HepG2 (cell line): ENCODE measurements at regions not wholly inside any gene's neighbourhood (a gene's known extent, or its start where the extent isn't known, plus 50 kb on each side); places are given as distances from the start of the nearest gene placed in this dataset.
A peak's percentile ranks its signal among the peaks of the same experiment; 100 is the strongest.

Experiments used
- ATAC-seq: fragments of 200-7000 bp; cut with Tn5 transposase; 3 replicates; pipeline ENCODE4 v1.9.1; 2020; ENCODE audit warnings: mild to moderate bottlenecking, moderate library complexity
- BruUV-seq: library from RNA; stranded (reverse); fragments of 400-500 nt; replicated peaks from 2 replicates; lab custom pipeline; 2021; lab: Mats Ljungman, UMichigan
- CTCF ChIA-PET: fragments of 300-600 bp; formaldehyde crosslinking; extraction: SDS; loops from one replicate; lab custom pipeline; 2021; ENCODE audit warnings: low total read pairs, inconsistent platforms, low intra/inter-chr PET ratio; lab: Yijun Ruan, JAX
- POLR2A ChIA-PET: fragments of 350-600 bp; sonication (Branson Sonifier 250); formaldehyde crosslinking; loops from one replicate; lab custom pipeline; 2020; ENCODE audit warnings: antibody characterized with exemption, inconsistent platforms; lab: Yijun Ruan, JAX
- DNase-seq: peaks from one replicate; pipeline ENCODE4 v3.0.0-alpha.2; 2015; ENCODE audit warnings: low spot score
- FAIRE-seq: peaks from 3 replicates; lab custom pipeline; 2011; peaks lifted over from hg19 to GRCh38; lab: Jason Lieb, UNC
- H2AFZ ChIP-seq: one replicate; pipeline ENCODE4 v1.6.1; 2011; ENCODE audit warnings: low read length, inconsistent platforms
- H3K27ac ChIP-seq: fragments of 300-600 bp; 3 replicates; pipeline ENCODE4 v1.8.0; 2011; ENCODE audit warnings: mixed run types, mild to moderate bottlenecking, mixed read lengths, low read length, inconsistent platforms; ENCODE audit not compliant: insufficient read depth; ENCODE audit errors: extremely low read length
- H3K27me3 ChIP-seq, 2 experiments: fragments of 200-600 bp in 1 of 2; 2 replicates in 1 of 2; 3 replicates in 1 of 2; pipeline versions ENCODE4 v1.6.0 to v1.8.0; 2011; ENCODE audit warnings: low read length in 2 of 2, mild to moderate bottlenecking in 2 of 2, moderate library complexity in 2 of 2, inconsistent platforms in 1 of 2; ENCODE audit not compliant: insufficient read depth in 2 of 2, control insufficient read depth in 1 of 2
- H3K36me3 ChIP-seq, 2 experiments: fragments of 200-600 bp in 1 of 2; replicated peaks in 1 of 2; 2 replicates in 1 of 2; 3 replicates in 1 of 2; pipeline versions ENCODE4 v1.5.1 to v1.8.0; 2011; ENCODE audit warnings: low read length in 2 of 2, inconsistent platforms in 1 of 2; ENCODE audit not compliant: insufficient read depth in 2 of 2, control insufficient read depth in 1 of 2
- H3K4me1 ChIP-seq: 2 replicates; pipeline ENCODE4 v1.5.1; 2012; ENCODE audit warnings: low read length, inconsistent platforms; ENCODE audit not compliant: insufficient read depth
- H3K4me2 ChIP-seq: 2 replicates; pipeline ENCODE4 v1.6.0; 2011; ENCODE audit warnings: low read depth, low read length, inconsistent platforms
- H3K4me3 ChIP-seq, 3 experiments: fragments of 200-600 bp in 1 of 3; sonication (generic), shearing (Covaris generic) in 1 of 3; replicated peaks in 1 of 3; 2 replicates each; pipeline ENCODE4 v1.5.1; 2011 to 2016; ENCODE audit warnings: low read length in 3 of 3, inconsistent platforms in 2 of 3, low read depth in 2 of 3, mild to moderate bottlenecking in 2 of 3, control low read depth in 1 of 3, mixed read lengths in 1 of 3; ENCODE audit not compliant: insufficient read depth in 1 of 3
- H3K79me2 ChIP-seq: one replicate; pipeline ENCODE4 v1.6.1; 2011; ENCODE audit warnings: low read length, inconsistent platforms; ENCODE audit not compliant: insufficient read depth
- H3K9ac ChIP-seq: 2 replicates; pipeline ENCODE4 v1.6.0; 2011; ENCODE audit warnings: mild to moderate bottlenecking, low read depth, low read length, inconsistent platforms; ENCODE audit not compliant: insufficient read depth
- H3K9me3 ChIP-seq: 2 replicates; pipeline ENCODE4 v1.5.1; 2012; ENCODE audit warnings: mild to moderate bottlenecking, low read length
- H4K20me1 ChIP-seq: 2 replicates; pipeline ENCODE4 v1.6.0; 2011; ENCODE audit warnings: inconsistent platforms, mild to moderate bottlenecking, low read length, moderate library complexity; ENCODE audit not compliant: insufficient read depth
- FOSL2 ChIP-seq: sonication (generic); formaldehyde crosslinking; IDR thresholded peaks from 2 replicates; pipeline ENCODE4 v1.4.0; 2020; ENCODE audit warnings: missing genetic modification reagents
- GATAD1 ChIP-seq: IDR thresholded peaks from 2 replicates; pipeline ENCODE4 v1.6.1; 2016; ENCODE audit warnings: missing genetic modification reagents, missing compliant biosample characterization
- GATAD2A ChIP-seq: IDR thresholded peaks from 2 replicates; pipeline ENCODE4 v1.6.1; 2016
- HMG20B ChIP-seq: conservative IDR thresholded peaks from 2 replicates; pipeline ENCODE4 v1.6.1; 2016; ENCODE audit warnings: missing genetic modification reagents, missing compliant biosample characterization
- MEF2D ChIP-seq: sonication (generic); formaldehyde crosslinking; IDR thresholded peaks from 2 replicates; pipeline ENCODE4 v1.5.1; 2020; ENCODE audit warnings: mild to moderate bottlenecking, missing genetic modification reagents
- NR2F6 ChIP-seq, 2 experiments: IDR thresholded peaks; 2 replicates each; pipeline ENCODE4 v1.6.1; 2016; ENCODE audit warnings: antibody characterized with exemption in 1 of 2, mild to moderate bottlenecking in 1 of 2
- SETDB1 ChIP-seq: sonication (generic); formaldehyde crosslinking; IDR thresholded peaks from 2 replicates; pipeline ENCODE4 v1.5.1; 2020; ENCODE audit warnings: missing genetic modification reagents, mild to moderate bottlenecking, borderline replicate concordance
- SMAD3 ChIP-seq: sonication (generic); formaldehyde crosslinking; IDR thresholded peaks from 2 replicates; pipeline ENCODE4 v1.4.0; 2020; ENCODE audit warnings: missing genetic modification reagents
- ZNF225 ChIP-seq: sonication (generic); formaldehyde crosslinking; IDR thresholded peaks from 2 replicates; pipeline ENCODE4 v1.4.0; 2020; ENCODE audit warnings: mild to moderate bottlenecking, missing genetic modification reagents
- ZNF30 ChIP-seq: sonication (generic); formaldehyde crosslinking; IDR thresholded peaks from 2 replicates; pipeline ENCODE4 v1.5.0; 2020; ENCODE audit warnings: mild to moderate bottlenecking, missing genetic modification reagents
- ZNF468 ChIP-seq: sonication (generic); formaldehyde crosslinking; IDR thresholded peaks from 2 replicates; pipeline ENCODE4 v1.8.0; 2022; ENCODE audit warnings: mild to moderate bottlenecking, moderate library complexity, missing genetic modification reagents
- ZNF629 ChIP-seq: sonication (generic); formaldehyde crosslinking; conservative IDR thresholded peaks from 2 replicates; pipeline ENCODE4 v1.5.0; 2020; ENCODE audit warnings: missing genetic modification reagents
- ZNF780A ChIP-seq: sonication (generic); formaldehyde crosslinking; IDR thresholded peaks from 2 replicates; pipeline ENCODE4 v1.8.0; 2022; ENCODE audit warnings: mild to moderate bottlenecking, missing genetic modification reagents, moderate library complexity
- WGBS: methylation state at CpG from one replicate; pipeline ENCODE4 v1.1.6; 2017; ENCODE audit warnings: low lambda C conversion rate; 5-methylcytosine and 5-hydroxymethylcytosine counted together
- in situ Hi-C: cut with HindIII; loops from 2 replicates; pipeline ENCODE4 v1.10.0; 2017; ENCODE audit warnings: low pct_unique_long_range_greater_than_20kb; ENCODE audit not compliant: extremely low pct_ligation_motif_present
- intact Hi-C: fragments of 100-400 bp; cut with micrococcal nuclease; formaldehyde crosslinking; loops from one replicate; pipeline ENCODE4 v1.10.0; 2022; ENCODE audit not compliant: unreplicated experiment
- TF ChIP-seq, protein P1 (sequence below): IDR thresholded peaks from 2 replicates; pipeline ENCODE4 v1.6.1; 2012; ENCODE audit warnings: inconsistent platforms
- TF ChIP-seq, protein P2 (sequence below): sonication (generic); formaldehyde crosslinking; conservative IDR thresholded peaks from 2 replicates; pipeline ENCODE4 v1.4.0; 2020; ENCODE audit warnings: missing genetic modification reagents
- TF ChIP-seq, protein P3 (sequence below): IDR thresholded peaks from 2 replicates; pipeline ENCODE4 v1.6.1; 2016; ENCODE audit warnings: mild to moderate bottlenecking
- TF ChIP-seq, protein P4 (sequence below): sonication (generic); formaldehyde crosslinking; IDR thresholded peaks from 2 replicates; pipeline ENCODE4 v1.8.0; 2022; ENCODE audit warnings: missing genetic modification reagents, mild to moderate bottlenecking, borderline replicate concordance

DNA sequence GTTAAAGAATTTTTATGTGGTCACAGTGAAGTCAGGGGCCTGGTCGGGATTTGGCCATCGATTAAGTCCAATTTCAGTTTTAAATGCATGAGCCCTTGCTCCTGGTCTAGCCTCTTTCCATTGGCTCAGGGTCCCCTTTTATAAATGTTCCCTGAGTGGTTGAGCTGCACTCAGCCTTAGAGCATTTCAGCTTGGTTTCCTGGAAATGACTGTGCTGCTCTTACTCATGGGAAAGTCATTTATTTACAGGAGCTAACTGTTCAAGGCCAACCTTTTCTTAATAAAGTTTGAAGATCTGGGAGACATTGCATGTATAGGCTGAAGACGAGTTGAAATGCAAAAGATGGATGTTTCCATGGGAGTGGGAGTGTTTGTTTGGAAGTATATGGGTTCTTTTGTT lies 98.8 kb upstream of the CLNK start:
- FAIRE-seq, result no peak
- H3K4me3 ChIP-seq, result no peak overlapping the region
- H3K27ac ChIP-seq, result no peak overlapping the region
- H2AFZ ChIP-seq, result no peak overlapping the region
- 6% methylated on average over 3 of the region's 3 CpGs for WGBS
- no peaks in the 10 kb centered on the region for H3K27me3 ChIP-seq
- in situ Hi-C loops, result no loop called here
- intact Hi-C loops, result no loop called here
- TF ChIP-seq FOSL2 (CRISPR knock-in tag) (0 out of 2 replicates have a peak, but pooled peaks have one; percentile 18), ZNF629 (CRISPR knock-in tag) (no peak)
- TF ChIP-seq, protein P1, sequence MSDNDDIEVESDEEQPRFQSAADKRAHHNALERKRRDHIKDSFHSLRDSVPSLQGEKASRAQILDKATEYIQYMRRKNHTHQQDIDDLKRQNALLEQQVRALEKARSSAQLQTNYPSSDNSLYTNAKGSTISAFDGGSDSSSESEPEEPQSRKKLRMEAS, result no peak
- H3K4me1 ChIP-seq, result no peaks in the 10 kb centered on the region
- H3K4me2 ChIP-seq, result no peak overlapping the region
- DNase-seq, result no peak
- POLR2A ChIA-PET, result no interaction called here
- CTCF ChIA-PET, result no interaction called here
- H3K9ac ChIP-seq, result no peak overlapping the region
- no peak for ATAC-seq
- no peaks in the 10 kb centered on the region for H3K79me2 ChIP-seq
- H3K36me3 ChIP-seq, result no peaks in the 10 kb centered on the region
- no peaks in the 10 kb centered on the region for H4K20me1 ChIP-seq
- H3K9me3 ChIP-seq, result no peaks in the 10 kb centered on the region; the same call in 1 of the 2 replicates
- BruUV-seq, result no TSS peak

DNA sequence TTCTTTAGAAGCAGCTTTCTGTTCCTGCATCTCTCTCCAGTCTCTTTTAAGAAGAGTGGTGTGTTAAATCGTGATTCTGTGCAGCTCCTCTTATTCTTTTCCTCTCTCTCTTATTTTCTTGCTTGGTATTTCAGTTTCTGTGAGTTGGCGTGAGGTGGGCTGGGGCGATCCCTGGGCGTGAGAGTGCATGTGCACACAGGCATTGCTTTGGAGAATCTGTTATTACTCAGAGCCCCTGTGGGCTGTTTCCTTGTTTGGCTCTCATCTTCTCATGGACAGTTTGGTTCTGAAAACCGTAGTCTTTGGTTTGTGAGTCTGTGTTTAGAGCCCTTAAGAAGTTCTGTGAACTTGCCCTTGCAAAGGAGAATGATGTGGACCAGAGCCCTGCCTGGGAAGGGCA lies 97.2 kb upstream of the CLNK start:
- no peak for FAIRE-seq
- no peaks in the 10 kb centered on the region for H3K27me3 ChIP-seq
- POLR2A ChIA-PET, result no interaction called here
- H3K4me2 ChIP-seq, result no peak overlapping the region
- no peaks in the 10 kb centered on the region for H3K36me3 ChIP-seq
- H3K9me3 ChIP-seq, result no peaks in the 10 kb centered on the region
- BruUV-seq, result no TSS peak
- in situ Hi-C loops, result no loop called here
- no peak for ATAC-seq
- no peaks in the 10 kb centered on the region for H3K79me2 ChIP-seq
- H3K9ac ChIP-seq, result no peak overlapping the region
- no peaks in the 10 kb centered on the region for H3K4me1 ChIP-seq
- intact Hi-C loops, result no loop called here
- H2AFZ ChIP-seq, result no peak overlapping the region
- no peak overlapping the region for H3K4me3 ChIP-seq
- DNase-seq, result no peak
- no peaks in the 10 kb centered on the region for H4K20me1 ChIP-seq
- no peak overlapping the region for H3K27ac ChIP-seq
- WGBS, result 36% methylated on average over 5 of the region's 5 CpGs
- CTCF ChIA-PET, result no interaction called here
- TF ChIP-seq, protein P2, sequence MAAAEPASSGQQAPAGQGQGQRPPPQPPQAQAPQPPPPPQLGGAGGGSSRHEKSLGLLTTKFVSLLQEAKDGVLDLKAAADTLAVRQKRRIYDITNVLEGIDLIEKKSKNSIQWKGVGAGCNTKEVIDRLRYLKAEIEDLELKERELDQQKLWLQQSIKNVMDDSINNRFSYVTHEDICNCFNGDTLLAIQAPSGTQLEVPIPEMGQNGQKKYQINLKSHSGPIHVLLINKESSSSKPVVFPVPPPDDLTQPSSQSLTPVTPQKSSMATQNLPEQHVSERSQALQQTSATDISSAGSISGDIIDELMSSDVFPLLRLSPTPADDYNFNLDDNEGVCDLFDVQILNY (CRISPR knock-in tag), result no peak
- TF ChIP-seq NR2F6 (IDR thresholded peaks at IDR 0.05), result no peak
- TF ChIP-seq NR2F6 (CRISPR knock-in tag; IDR thresholded peaks at IDR 0.05), result no peak
- TF ChIP-seq ZNF225, result no peak
- TF ChIP-seq SMAD3 (CRISPR knock-in tag), result no peak
- TF ChIP-seq GATAD2A, result no peak
- no peak for TF ChIP-seq HMG20B (CRISPR knock-in tag)
- TF ChIP-seq, protein P3, sequence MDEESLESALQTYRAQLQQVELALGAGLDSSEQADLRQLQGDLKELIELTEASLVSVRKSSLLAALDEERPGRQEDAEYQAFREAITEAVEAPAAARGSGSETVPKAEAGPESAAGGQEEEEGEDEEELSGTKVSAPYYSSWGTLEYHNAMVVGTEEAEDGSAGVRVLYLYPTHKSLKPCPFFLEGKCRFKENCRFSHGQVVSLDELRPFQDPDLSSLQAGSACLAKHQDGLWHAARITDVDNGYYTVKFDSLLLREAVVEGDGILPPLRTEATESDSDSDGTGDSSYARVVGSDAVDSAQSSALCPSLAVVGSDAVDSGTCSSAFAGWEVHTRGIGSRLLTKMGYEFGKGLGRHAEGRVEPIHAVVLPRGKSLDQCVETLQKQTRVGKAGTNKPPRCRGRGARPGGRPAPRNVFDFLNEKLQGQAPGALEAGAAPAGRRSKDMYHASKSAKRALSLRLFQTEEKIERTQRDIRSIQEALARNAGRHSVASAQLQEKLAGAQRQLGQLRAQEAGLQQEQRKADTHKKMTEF (CRISPR knock-in tag), result no peak
- TF ChIP-seq GATAD1, result no peak
- no peak for TF ChIP-seq ZNF30 (CRISPR knock-in tag)
- TF ChIP-seq ZNF468 (CRISPR knock-in tag), result no peak
- TF ChIP-seq MEF2D (CRISPR knock-in tag), result no peak
- TF ChIP-seq, protein P4, sequence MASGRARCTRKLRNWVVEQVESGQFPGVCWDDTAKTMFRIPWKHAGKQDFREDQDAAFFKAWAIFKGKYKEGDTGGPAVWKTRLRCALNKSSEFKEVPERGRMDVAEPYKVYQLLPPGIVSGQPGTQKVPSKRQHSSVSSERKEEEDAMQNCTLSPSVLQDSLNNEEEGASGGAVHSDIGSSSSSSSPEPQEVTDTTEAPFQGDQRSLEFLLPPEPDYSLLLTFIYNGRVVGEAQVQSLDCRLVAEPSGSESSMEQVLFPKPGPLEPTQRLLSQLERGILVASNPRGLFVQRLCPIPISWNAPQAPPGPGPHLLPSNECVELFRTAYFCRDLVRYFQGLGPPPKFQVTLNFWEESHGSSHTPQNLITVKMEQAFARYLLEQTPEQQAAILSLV, result no peak
- no peak for TF ChIP-seq ZNF780A (CRISPR knock-in tag)
- TF ChIP-seq SETDB1 (CRISPR knock-in tag), result no peak
